ENCODE measurements at regions not wholly inside any gene's neighbourhood (a gene's known extent, or its start where the extent isn't known, plus 50 kb on each side); places are given as distances from the start of the nearest gene placed in this dataset.

DNA sequence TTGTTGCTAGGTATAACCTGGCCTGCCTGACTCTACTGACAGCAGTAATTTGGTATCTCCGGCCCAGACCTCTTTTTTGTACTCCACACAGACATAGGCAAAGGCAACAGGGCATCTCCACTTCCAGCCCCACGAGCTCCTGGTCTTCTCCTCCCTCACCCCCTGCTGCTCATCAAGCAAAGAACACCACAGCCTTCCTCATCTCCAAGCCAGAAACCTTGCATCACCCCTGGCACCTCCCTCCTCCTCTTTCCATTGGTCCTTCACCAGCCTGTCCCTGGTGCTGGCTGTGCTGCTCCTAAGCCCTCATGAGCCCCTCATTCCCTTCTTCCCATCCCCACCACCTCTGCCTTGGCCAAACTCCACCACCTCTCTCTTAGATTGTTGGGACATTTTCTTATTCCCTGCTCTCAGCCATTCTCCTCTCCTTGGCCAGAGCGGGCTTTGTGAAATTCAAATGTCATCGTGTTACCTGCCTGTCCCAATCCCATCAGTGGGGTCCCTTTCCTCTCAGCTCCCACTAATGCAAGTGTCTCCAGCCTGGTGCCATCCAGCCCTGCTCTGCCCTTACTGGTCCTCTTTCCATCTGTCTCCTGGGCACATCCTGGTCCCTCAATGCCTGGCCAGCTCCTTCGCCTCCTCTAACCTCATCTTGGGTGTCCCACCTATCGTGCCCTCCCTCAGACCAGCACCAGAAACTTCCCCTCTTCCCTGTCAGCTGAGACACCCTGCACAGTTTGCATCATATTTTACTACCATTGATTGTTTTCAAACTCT is 77.4 kb downstream of the INHBB start:
- H3K9ac ChIP-seq (ENCODE audit: insufficient read depth, low read depth, low read length) = no peak overlapping the region
- H3K9me3 ChIP-seq (ENCODE audit: low read length) = no peaks in the 10 kb centered on the region
- TF ChIP-seq KMT2B (CRISPR knock-in tag; IDR thresholded peaks at IDR 0.05) = no peak
- TF ChIP-seq, protein P1, sequence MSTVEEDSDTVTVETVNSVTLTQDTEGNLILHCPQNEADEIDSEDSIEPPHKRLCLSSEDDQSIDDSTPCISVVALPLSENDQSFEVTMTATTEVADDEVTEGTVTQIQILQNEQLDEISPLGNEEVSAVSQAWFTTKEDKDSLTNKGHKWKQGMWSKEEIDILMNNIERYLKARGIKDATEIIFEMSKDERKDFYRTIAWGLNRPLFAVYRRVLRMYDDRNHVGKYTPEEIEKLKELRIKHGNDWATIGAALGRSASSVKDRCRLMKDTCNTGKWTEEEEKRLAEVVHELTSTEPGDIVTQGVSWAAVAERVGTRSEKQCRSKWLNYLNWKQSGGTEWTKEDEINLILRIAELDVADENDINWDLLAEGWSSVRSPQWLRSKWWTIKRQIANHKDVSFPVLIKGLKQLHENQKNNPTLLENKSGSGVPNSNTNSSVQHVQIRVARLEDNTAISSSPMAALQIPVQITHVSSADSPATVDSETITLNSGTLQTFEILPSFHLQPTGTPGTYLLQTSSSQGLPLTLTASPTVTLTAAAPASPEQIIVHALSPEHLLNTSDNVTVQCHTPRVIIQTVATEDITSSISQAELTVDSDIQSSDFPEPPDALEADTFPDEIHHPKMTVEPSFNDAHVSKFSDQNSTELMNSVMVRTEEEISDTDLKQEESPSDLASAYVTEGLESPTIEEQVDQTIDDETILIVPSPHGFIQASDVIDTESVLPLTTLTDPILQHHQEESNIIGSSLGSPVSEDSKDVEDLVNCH (CRISPR knock-in tag; IDR thresholded peaks at IDR 0.05) = no peak
- no peak for TF ChIP-seq POLR2A (IDR thresholded peaks at IDR 0.05; ENCODE audit: insufficient read depth in 1 of 2, low read depth in 2 of 2, low read length in 2 of 2)
- H3K4me2 ChIP-seq (ENCODE audit: low read depth, low read length) = no peak overlapping the region
- intact Hi-C loops (cut with micrococcal nuclease; ENCODE audit: unreplicated experiment) (no loop called here), in situ Hi-C loops (cut with HindIII; ENCODE audit: extremely low pct_ligation_motif_present, low pct_unique_long_range_greater_than_20kb) (no loop called here)
- ChIA-PET POLR2A (no interaction called here), CTCF (ENCODE audit: low intra/inter-chr PET ratio, low total read pairs) (no interaction called here)
- no peak overlapping the region for H3K4me3 ChIP-seq (replicated peaks in 1 of 3; ENCODE audit: insufficient read depth in 1 of 3, low read depth in 2 of 3, low read length in 3 of 3)
- no TSS peak for BruUV-seq (replicated peaks)
- no peaks in the 10 kb centered on the region for H3K4me1 ChIP-seq (ENCODE audit: insufficient read depth, low read length)
- no peaks in the 10 kb centered on the region for H3K36me3 ChIP-seq (replicated peaks in 1 of 2; ENCODE audit: control insufficient read depth in 1 of 2, insufficient read depth in 2 of 2, low read length in 2 of 2)
- WGBS (ENCODE audit: low lambda C conversion rate) = 43% methylated on average over 6 of the region's 6 CpGs
- H3K27ac ChIP-seq (ENCODE audit: extremely low read length, insufficient read depth, low read length) = no peak overlapping the region
- peaks cover 6 to 76% of the 10 kb centered on the region in 2 experiments; a peak in 4 of 5 replicates for H3K27me3 ChIP-seq (ENCODE audit: control insufficient read depth in 1 of 2, insufficient read depth in 2 of 2, low read length in 2 of 2)
- no peak for FAIRE-seq
- ATAC-seq = peak; percentile 26
- H3K79me2 ChIP-seq (ENCODE audit: insufficient read depth, low read length) = no peaks in the 10 kb centered on the region
- no peak for DNase-seq (ENCODE audit: low spot score)
- no peak overlapping the region for H2AFZ ChIP-seq (ENCODE audit: low read length)
- H4K20me1 ChIP-seq (ENCODE audit: insufficient read depth, low read length) = no peaks in the 10 kb centered on the region; the same call in 1 of the 2 replicates

GRCh38 chr2:120424274-120424796 is 78.4 kb downstream of the INHBB start:
- no peak for ATAC-seq
- WGBS (ENCODE audit: low lambda C conversion rate) = 32% methylated on average over 13 of the region's 13 CpGs
- no peaks in the 10 kb centered on the region for H3K36me3 ChIP-seq (replicated peaks in 1 of 2; ENCODE audit: control insufficient read depth in 1 of 2, insufficient read depth in 2 of 2, low read length in 2 of 2)
- no peak overlapping the region for H3K4me2 ChIP-seq (ENCODE audit: low read depth, low read length)
- peaks cover 6 to 76% of the 10 kb centered on the region in 2 experiments; a peak in 4 of 5 replicates for H3K27me3 ChIP-seq (ENCODE audit: control insufficient read depth in 1 of 2, insufficient read depth in 2 of 2, low read length in 2 of 2)
- ChIA-PET POLR2A (no interaction called here), CTCF (ENCODE audit: low intra/inter-chr PET ratio, low total read pairs) (no interaction called here)
- in situ Hi-C loops (cut with HindIII; ENCODE audit: extremely low pct_ligation_motif_present, low pct_unique_long_range_greater_than_20kb) (no loop called here), intact Hi-C loops (cut with micrococcal nuclease; ENCODE audit: unreplicated experiment) (no loop called here)
- H3K9ac ChIP-seq (ENCODE audit: insufficient read depth, low read depth, low read length) = no peak overlapping the region
- H3K9me3 ChIP-seq (ENCODE audit: low read length) = no peaks in the 10 kb centered on the region
- no peaks in the 10 kb centered on the region for H3K79me2 ChIP-seq (ENCODE audit: insufficient read depth, low read length)
- no peak for FAIRE-seq
- no peak overlapping the region for H3K4me3 ChIP-seq (replicated peaks in 1 of 3; ENCODE audit: insufficient read depth in 1 of 3, low read depth in 2 of 3, low read length in 3 of 3)
- TF ChIP-seq MAFF (IDR thresholded peaks at IDR 0.05; ENCODE audit: low read depth, low read length) = 0 out of 2 replicates have a peak, but pooled peaks have one; percentile 41
- TF ChIP-seq DNMT3B (CRISPR knock-in tag; conservative IDR thresholded peaks at IDR 0.05) = no peak
- TF ChIP-seq MAFK (conservative IDR thresholded peaks at IDR 0.05 in 1 of 2, IDR thresholded peaks at IDR 0.05 in 1 of 2; ENCODE audit: low read length in 2 of 2) = peak; percentile 65 to 73
- no peaks in the 10 kb centered on the region for H3K4me1 ChIP-seq (ENCODE audit: insufficient read depth, low read length)
- no peaks in the 10 kb centered on the region; the same call in 1 of the 2 replicates for H4K20me1 ChIP-seq (ENCODE audit: insufficient read depth, low read length)
- no peak for DNase-seq (ENCODE audit: low spot score)
- BruUV-seq (replicated peaks) = no TSS peak
- no peak overlapping the region for H3K27ac ChIP-seq (ENCODE audit: extremely low read length, insufficient read depth, low read length)
- no peak overlapping the region for H2AFZ ChIP-seq (ENCODE audit: low read length)
